ENCODE measurements at regions not wholly inside any gene's neighbourhood (a gene's known extent, or its start where the extent isn't known, plus 50 kb on each side); places are given as distances from the start of the nearest gene placed in this dataset.

- intact Hi-C loops (cut with DNase I; ENCODE audit: low total_unique reads): no loop called here
- TF ChIP-seq, protein P1, sequence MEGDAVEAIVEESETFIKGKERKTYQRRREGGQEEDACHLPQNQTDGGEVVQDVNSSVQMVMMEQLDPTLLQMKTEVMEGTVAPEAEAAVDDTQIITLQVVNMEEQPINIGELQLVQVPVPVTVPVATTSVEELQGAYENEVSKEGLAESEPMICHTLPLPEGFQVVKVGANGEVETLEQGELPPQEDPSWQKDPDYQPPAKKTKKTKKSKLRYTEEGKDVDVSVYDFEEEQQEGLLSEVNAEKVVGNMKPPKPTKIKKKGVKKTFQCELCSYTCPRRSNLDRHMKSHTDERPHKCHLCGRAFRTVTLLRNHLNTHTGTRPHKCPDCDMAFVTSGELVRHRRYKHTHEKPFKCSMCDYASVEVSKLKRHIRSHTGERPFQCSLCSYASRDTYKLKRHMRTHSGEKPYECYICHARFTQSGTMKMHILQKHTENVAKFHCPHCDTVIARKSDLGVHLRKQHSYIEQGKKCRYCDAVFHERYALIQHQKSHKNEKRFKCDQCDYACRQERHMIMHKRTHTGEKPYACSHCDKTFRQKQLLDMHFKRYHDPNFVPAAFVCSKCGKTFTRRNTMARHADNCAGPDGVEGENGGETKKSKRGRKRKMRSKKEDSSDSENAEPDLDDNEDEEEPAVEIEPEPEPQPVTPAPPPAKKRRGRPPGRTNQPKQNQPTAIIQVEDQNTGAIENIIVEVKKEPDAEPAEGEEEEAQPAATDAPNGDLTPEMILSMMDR (IDR thresholded peaks at IDR 0.05): no peak
- TF ChIP-seq POLR2AphosphoS5 (IDR thresholded peaks at IDR 0.05): no peak
- no peak for TF ChIP-seq POLR2A (IDR thresholded peaks at IDR 0.05)
These were observed 416.5 kb downstream of the VRK1 start for GRCh38 chr14:97213720-97214119.

GRCh38 chr14:97215263-97215969, 418.2 kb downstream of the VRK1 start:
- no peak for TF ChIP-seq POLR2A (IDR thresholded peaks at IDR 0.05)
- TF ChIP-seq POLR2AphosphoS5 (IDR thresholded peaks at IDR 0.05): no peak
- TF ChIP-seq, protein P1 (IDR thresholded peaks at IDR 0.05): no peak
- Histone ChIP-seq H3K4me3 (no peak overlapping the region), H3K9me3 (no peaks in the 10 kb centered on the region), H3K36me3 (no peaks in the 10 kb centered on the region), H3K27ac (no peak overlapping the region), H3K4me1 (no peaks in the 10 kb centered on the region), H3K27me3 (peaks cover 0 to 18% of the 10 kb centered on the region in 2 donors)
- no peak for DNase-seq (ENCODE audit: low spot score in 2 of 2)
- intact Hi-C loops (cut with DNase I; ENCODE audit: low total_unique reads): no loop called here

More at GRCh38 chr14:97213720-97214119, 416.5 kb downstream of the VRK1 start:
- Histone ChIP-seq H3K27me3 (peaks cover 0 to 2% of the 10 kb centered on the region in 2 donors), H3K9me3 (no peaks in the 10 kb centered on the region), H3K27ac (no peak overlapping the region), H3K36me3 (no peaks in the 10 kb centered on the region), H3K4me3 (no peak overlapping the region), H3K4me1 (no peaks in the 10 kb centered on the region)
- no peak for DNase-seq (ENCODE audit: low spot score in 2 of 2)

DNA sequence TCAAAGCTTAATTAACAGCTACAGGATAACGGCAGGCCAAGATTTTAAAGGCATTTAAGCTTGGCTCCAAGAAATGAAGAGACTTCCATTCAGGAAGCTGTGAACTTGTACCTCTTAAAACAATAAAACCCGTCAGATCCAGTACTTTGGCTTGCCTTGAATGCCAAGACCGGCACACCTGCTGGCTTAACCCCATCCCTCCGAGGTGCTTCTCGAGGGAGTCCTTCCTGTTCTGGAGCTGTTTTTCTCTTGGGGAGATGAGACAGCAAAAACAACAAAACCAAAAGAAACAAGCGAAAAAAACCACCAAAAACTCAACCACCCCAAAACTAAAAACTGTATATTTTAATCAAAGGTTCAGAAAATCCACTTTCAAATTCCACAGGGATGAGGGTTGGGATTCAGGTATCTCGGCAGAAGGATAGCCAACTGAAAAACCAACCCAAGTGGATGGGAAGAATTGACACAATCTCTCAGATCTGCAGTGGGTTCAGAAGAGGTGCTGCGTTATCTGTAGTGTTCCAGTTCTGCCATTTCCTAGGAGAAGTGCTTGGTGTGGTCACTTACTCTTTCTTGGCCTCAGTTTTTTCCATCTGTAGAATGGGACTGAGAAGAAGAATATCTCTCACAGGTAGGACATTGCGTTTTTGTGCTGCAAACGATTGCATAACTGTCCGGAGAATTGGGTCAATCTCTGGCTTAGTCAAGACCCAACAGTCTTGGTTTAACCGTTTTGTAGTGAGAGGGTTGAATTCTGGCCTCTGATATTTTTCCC, 420.1 kb downstream of the VRK1 start:
- Histone ChIP-seq H3K36me3 (no peaks in the 10 kb centered on the region), H3K27ac (no peak overlapping the region), H3K27me3 (peaks cover 0 to 29% of the 10 kb centered on the region in 2 donors), H3K9me3 (no peaks in the 10 kb centered on the region), H3K4me1 (no peaks in the 10 kb centered on the region), H3K4me3 (no peak overlapping the region)
- intact Hi-C loops (cut with DNase I; ENCODE audit: low total_unique reads): no loop called here
- DNase-seq (ENCODE audit: low spot score in 2 of 2): no peak
- no peak for TF ChIP-seq POLR2AphosphoS5 (IDR thresholded peaks at IDR 0.05)
- TF ChIP-seq, protein P1 (IDR thresholded peaks at IDR 0.05): no peak
- no peak for TF ChIP-seq POLR2A (IDR thresholded peaks at IDR 0.05)

- Histone ChIP-seq H3K9me3 (no peaks in the 10 kb centered on the region), H3K4me1 (no peaks in the 10 kb centered on the region), H3K4me3 (peak overlapping the region; percentile 31 to 63 (median 46)), H3K27me3 (peaks cover 0 to 36% of the 10 kb centered on the region in 2 donors), H3K27ac (no peak overlapping the region), H3K36me3 (no peaks in the 10 kb centered on the region)
- TF ChIP-seq, protein P1 (IDR thresholded peaks at IDR 0.05): no peak
- no peak for TF ChIP-seq POLR2A (IDR thresholded peaks at IDR 0.05)
- TF ChIP-seq POLR2AphosphoS5 (IDR thresholded peaks at IDR 0.05): no peak
- no peak for DNase-seq (ENCODE audit: low spot score in 2 of 2)
- intact Hi-C loops (cut with DNase I; ENCODE audit: low total_unique reads): no loop called here
These were observed 421.1 kb downstream of the VRK1 start for GRCh38 chr14:97218274-97218673.

Measured in breast epithelium (tissue), 4 donors.